ENCODE measurements at regions not wholly inside any gene's neighbourhood (a gene's known extent, or its start where the extent isn't known, plus 50 kb on each side); places are given as distances from the start of the nearest gene placed in this dataset.
"Not testable (repeated sequence)": the region's sequence is repeated elsewhere in the genome, so short reads cannot be mapped to it uniquely, and the experiment has no call there.

DNA sequence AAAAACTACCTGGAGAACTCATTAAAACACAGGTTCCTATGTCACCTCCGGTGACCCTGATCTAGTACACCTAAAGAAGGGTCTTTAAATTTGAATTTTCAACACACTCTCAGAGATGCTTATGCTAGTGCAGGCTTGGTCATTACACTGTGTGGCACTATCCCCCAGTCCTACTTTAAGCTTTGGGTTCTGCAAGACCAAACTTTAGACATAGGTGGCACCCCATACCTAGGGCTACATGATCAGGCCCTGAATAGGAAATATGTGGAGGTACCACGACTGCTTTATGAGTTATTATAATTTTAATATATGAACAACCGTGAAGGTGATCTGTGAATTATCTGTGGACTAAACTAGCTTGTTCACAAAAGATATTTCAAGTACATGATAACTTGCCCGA, 201.3 kb upstream of the OR13F1 start:
- Histone ChIP-seq H3K9ac (ENCODE audit: low read length) (no peak overlapping the region), H3K9me3 (ENCODE audit: control insufficient read depth, low read length) (peaks cover 7% of the 10 kb centered on the region), H3K36me3 (ENCODE audit: control insufficient read depth, insufficient read depth, low read length, severe bottlenecking) (no peaks in the 10 kb centered on the region), H3K4me3 (ENCODE audit: low read length) (no peak overlapping the region), H3K27me3 (replicated peaks; ENCODE audit: control insufficient read depth, insufficient read depth, low read length) (no peaks in the 10 kb centered on the region), H3K4me1 (ENCODE audit: control insufficient read depth, insufficient read depth, low read length) (no peaks in the 10 kb centered on the region)
- DNase-seq (ENCODE audit: low read depth) = no peak

GRCh38 chr9:104304925-104305324, 199.1 kb upstream of the OR13F1 start:
- Histone ChIP-seq H3K4me1 (ENCODE audit: control insufficient read depth, insufficient read depth, low read length) (no peaks in the 10 kb centered on the region), H3K27me3 (replicated peaks; ENCODE audit: control insufficient read depth, insufficient read depth, low read length) (no peaks in the 10 kb centered on the region), H3K4me3 (ENCODE audit: low read length) (no peak overlapping the region), H3K9ac (ENCODE audit: low read length) (no peak overlapping the region), H3K36me3 (ENCODE audit: control insufficient read depth, insufficient read depth, low read length, severe bottlenecking) (no peaks in the 10 kb centered on the region), H3K9me3 (ENCODE audit: control insufficient read depth, low read length) (peaks cover 7% of the 10 kb centered on the region)
- DNase-seq (ENCODE audit: low read depth) = no peak

GRCh38 chr9:104313396-104314110, 190.5 kb upstream of the OR13F1 start:
- Histone ChIP-seq H3K4me1 (ENCODE audit: control insufficient read depth, insufficient read depth, low read length) (no peaks in the 10 kb centered on the region), H3K9me3 (ENCODE audit: control insufficient read depth, low read length) (no peaks in the 10 kb centered on the region), H3K9ac (ENCODE audit: low read length) (no peak overlapping the region), H3K36me3 (ENCODE audit: control insufficient read depth, insufficient read depth, low read length, severe bottlenecking) (no peaks in the 10 kb centered on the region), H3K4me3 (ENCODE audit: low read length) (no peak overlapping the region), H3K27me3 (replicated peaks; ENCODE audit: control insufficient read depth, insufficient read depth, low read length) (no peaks in the 10 kb centered on the region)
- DNase-seq (ENCODE audit: low read depth) = no peak

- DNase-seq (ENCODE audit: low read depth); H3K4me1 ChIP-seq (ENCODE audit: control insufficient read depth, insufficient read depth, low read length); H3K9ac ChIP-seq (ENCODE audit: low read length); H3K36me3 ChIP-seq (ENCODE audit: control insufficient read depth, insufficient read depth, low read length, severe bottlenecking); H3K27me3 ChIP-seq (replicated peaks; ENCODE audit: control insufficient read depth, insufficient read depth, low read length); H3K9me3 ChIP-seq (ENCODE audit: control insufficient read depth, low read length); H3K4me3 ChIP-seq (ENCODE audit: low read length): not testable (repeated sequence)
These were observed 187.7 kb upstream of the OR13F1 start for GRCh38 chr9:104316201-104317009.

GRCh38 chr9:104319198-104319597, 184.9 kb upstream of the OR13F1 start:
- Histone ChIP-seq H3K9ac (ENCODE audit: low read length) (no peak overlapping the region), H3K4me3 (ENCODE audit: low read length) (no peak overlapping the region), H3K36me3 (ENCODE audit: control insufficient read depth, insufficient read depth, low read length, severe bottlenecking) (no peaks in the 10 kb centered on the region), H3K4me1 (ENCODE audit: control insufficient read depth, insufficient read depth, low read length) (no peaks in the 10 kb centered on the region), H3K9me3 (ENCODE audit: control insufficient read depth, low read length) (no peaks in the 10 kb centered on the region), H3K27me3 (replicated peaks; ENCODE audit: control insufficient read depth, insufficient read depth, low read length) (no peaks in the 10 kb centered on the region)
- no peak for DNase-seq (ENCODE audit: low read depth)

DNA sequence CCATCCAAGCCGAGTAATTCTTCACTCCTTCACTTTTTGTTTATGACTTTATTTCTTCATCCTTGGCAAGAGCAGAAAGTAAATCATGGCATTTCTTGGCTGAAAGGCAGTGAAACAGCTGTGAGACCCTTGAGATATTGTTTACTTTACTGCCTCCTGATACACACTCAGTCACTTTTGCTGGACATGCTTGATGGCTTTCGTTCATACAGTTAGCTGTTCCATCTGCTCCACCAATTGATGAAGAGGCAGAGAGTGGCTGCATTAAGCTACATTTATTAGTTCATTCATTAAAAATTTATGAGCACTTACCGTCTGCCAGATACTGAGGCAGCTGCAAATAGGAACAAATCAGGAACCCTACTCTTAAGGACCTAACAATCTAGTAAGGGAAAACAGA, 184.4 kb upstream of the OR13F1 start:
- H3K36me3 ChIP-seq (ENCODE audit: control insufficient read depth, insufficient read depth, low read length, severe bottlenecking) = no peaks in the 10 kb centered on the region
- no peaks in the 10 kb centered on the region for H3K4me1 ChIP-seq (ENCODE audit: control insufficient read depth, insufficient read depth, low read length)
- no peaks in the 10 kb centered on the region for H3K27me3 ChIP-seq (replicated peaks; ENCODE audit: control insufficient read depth, insufficient read depth, low read length)
- H3K4me3 ChIP-seq (ENCODE audit: low read length) = no peak overlapping the region
- DNase-seq (ENCODE audit: low read depth) = no peak
- no peak overlapping the region for H3K9ac ChIP-seq (ENCODE audit: low read length)
- H3K9me3 ChIP-seq (ENCODE audit: control insufficient read depth, low read length) = no peaks in the 10 kb centered on the region

- Histone ChIP-seq H3K9me3 (ENCODE audit: control insufficient read depth, low read length) (no peaks in the 10 kb centered on the region), H3K4me1 (ENCODE audit: control insufficient read depth, insufficient read depth, low read length) (no peaks in the 10 kb centered on the region), H3K27me3 (replicated peaks; ENCODE audit: control insufficient read depth, insufficient read depth, low read length) (no peaks in the 10 kb centered on the region), H3K36me3 (ENCODE audit: control insufficient read depth, insufficient read depth, low read length, severe bottlenecking) (no peaks in the 10 kb centered on the region), H3K4me3 (ENCODE audit: low read length) (no peak overlapping the region), H3K9ac (ENCODE audit: low read length) (no peak overlapping the region)
- DNase-seq (ENCODE audit: low read depth) = no peak
These were observed 181.5 kb upstream of the OR13F1 start for GRCh38 chr9:104322596-104322995.

DNA sequence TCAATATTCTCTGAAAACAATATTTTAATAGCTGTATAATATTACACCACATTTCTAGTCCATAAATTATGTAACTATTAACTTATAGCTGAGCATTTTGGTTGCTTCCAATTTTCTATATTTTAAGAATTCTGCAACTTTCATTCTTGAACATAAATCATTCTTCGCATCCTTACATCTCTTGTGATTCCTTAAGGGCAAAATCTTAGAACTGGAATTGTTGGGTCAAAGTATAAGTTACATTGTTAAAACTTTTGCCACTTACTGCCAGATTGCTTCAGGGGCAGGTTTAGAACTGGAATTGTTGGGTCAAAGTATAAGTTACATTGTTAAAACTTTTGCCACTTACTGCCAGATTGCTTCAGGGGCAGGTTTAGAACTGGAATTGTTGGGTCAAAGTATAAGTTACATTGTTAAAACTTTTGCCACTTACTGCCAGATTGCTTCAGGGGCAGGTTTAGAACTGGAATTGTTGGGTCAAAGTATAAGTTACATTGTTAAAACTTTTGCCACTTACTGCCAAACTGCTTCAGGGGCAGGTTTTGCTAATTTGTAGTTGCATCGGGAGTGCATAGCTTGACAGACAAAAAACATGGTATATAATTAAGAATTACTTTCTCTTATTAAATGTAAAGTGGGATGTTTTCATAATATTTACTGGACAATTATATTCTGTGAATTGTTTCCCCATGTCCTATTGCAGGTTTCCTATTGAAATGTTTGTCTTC, 179.9 kb upstream of the OR13F1 start:
- H3K36me3 ChIP-seq (ENCODE audit: control insufficient read depth, insufficient read depth, low read length, severe bottlenecking); H3K4me1 ChIP-seq (ENCODE audit: control insufficient read depth, insufficient read depth, low read length): not testable (repeated sequence)

DNA sequence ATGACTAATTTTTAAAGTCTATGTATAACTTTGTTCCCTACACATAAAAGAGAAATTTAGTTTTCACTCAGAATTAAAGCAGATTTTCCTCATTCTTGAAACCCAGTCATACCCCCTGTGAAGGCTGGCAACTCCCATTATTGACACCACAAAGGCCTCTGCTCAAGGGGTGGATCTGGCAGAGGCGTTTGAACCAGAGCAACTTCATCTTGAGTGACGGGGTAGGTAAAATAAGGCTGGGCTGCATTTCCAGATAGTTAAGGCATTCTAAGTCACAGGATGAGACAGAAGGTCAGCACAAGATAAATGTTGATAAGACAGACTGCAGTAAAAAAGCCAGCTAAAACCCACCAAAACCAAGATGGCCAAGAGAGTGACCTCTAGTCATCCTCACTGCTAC, 177.2 kb upstream of the OR13F1 start:
- Histone ChIP-seq H3K9ac (ENCODE audit: low read length) (no peak overlapping the region), H3K9me3 (ENCODE audit: control insufficient read depth, low read length) (no peaks in the 10 kb centered on the region), H3K36me3 (ENCODE audit: control insufficient read depth, insufficient read depth, low read length, severe bottlenecking) (no peaks in the 10 kb centered on the region), H3K4me3 (ENCODE audit: low read length) (no peak overlapping the region), H3K4me1 (ENCODE audit: control insufficient read depth, insufficient read depth, low read length) (no peaks in the 10 kb centered on the region), H3K27me3 (replicated peaks; ENCODE audit: control insufficient read depth, insufficient read depth, low read length) (no peaks in the 10 kb centered on the region)
- no peak for DNase-seq (ENCODE audit: low read depth)

More for the DNA sequence above, 179.9 kb upstream of the OR13F1 start:
- DNase-seq (ENCODE audit: low read depth); H3K9me3 ChIP-seq (ENCODE audit: control insufficient read depth, low read length); H3K27me3 ChIP-seq (replicated peaks; ENCODE audit: control insufficient read depth, insufficient read depth, low read length); H3K4me3 ChIP-seq (ENCODE audit: low read length); H3K9ac ChIP-seq (ENCODE audit: low read length): not testable (repeated sequence)

GRCh38 chr9:104329245-104329644, 174.8 kb upstream of the OR13F1 start:
- Histone ChIP-seq H3K4me1 (ENCODE audit: control insufficient read depth, insufficient read depth, low read length) (no peaks in the 10 kb centered on the region), H3K27me3 (replicated peaks; ENCODE audit: control insufficient read depth, insufficient read depth, low read length) (no peaks in the 10 kb centered on the region), H3K4me3 (ENCODE audit: low read length) (no peak overlapping the region), H3K9ac (ENCODE audit: low read length) (no peak overlapping the region), H3K9me3 (ENCODE audit: control insufficient read depth, low read length) (peaks cover 3% of the 10 kb centered on the region), H3K36me3 (ENCODE audit: control insufficient read depth, insufficient read depth, low read length, severe bottlenecking) (no peaks in the 10 kb centered on the region)
- no peak for DNase-seq (ENCODE audit: low read depth)

GRCh38 chr9:104330841-104331240, 173.2 kb upstream of the OR13F1 start:
- H3K4me1 ChIP-seq (ENCODE audit: control insufficient read depth, insufficient read depth, low read length) = no peaks in the 10 kb centered on the region
- H3K9ac ChIP-seq (ENCODE audit: low read length) = no peak overlapping the region
- no peak for DNase-seq (ENCODE audit: low read depth)
- no peaks in the 10 kb centered on the region for H3K36me3 ChIP-seq (ENCODE audit: control insufficient read depth, insufficient read depth, low read length, severe bottlenecking)
- peaks cover 8% of the 10 kb centered on the region for H3K9me3 ChIP-seq (ENCODE audit: control insufficient read depth, low read length)
- no peaks in the 10 kb centered on the region for H3K27me3 ChIP-seq (replicated peaks; ENCODE audit: control insufficient read depth, insufficient read depth, low read length)
- H3K4me3 ChIP-seq (ENCODE audit: low read length) = no peak overlapping the region

Data from adipocyte (in vitro differentiated cells).